ENCODE measurements at regions not wholly inside any gene's neighbourhood (a gene's known extent, or its start where the extent isn't known, plus 50 kb on each side); places are given as distances from the start of the nearest gene placed in this dataset.

GRCh38 chr3:151644020-151644620, 89.6 kb upstream of the AADACL2 start:
- TF ChIP-seq CTCF (IDR thresholded peaks at IDR 0.05) (no peak), POLR2A (IDR thresholded peaks at IDR 0.05) (no peak)
- DNase-seq: no peak
- no peak overlapping the region for H3K4me3 ChIP-seq
- H3K27ac ChIP-seq: no peak overlapping the region
- intact Hi-C loops (cut with DNase I; ENCODE audit: low total_unique reads): no loop called here
- no peaks in the 10 kb centered on the region for H3K36me3 ChIP-seq
- no peaks in the 10 kb centered on the region for H3K27me3 ChIP-seq
- H3K9me3 ChIP-seq: no peaks in the 10 kb centered on the region
- H3K4me1 ChIP-seq: no peaks in the 10 kb centered on the region

- TF ChIP-seq CTCF (IDR thresholded peaks at IDR 0.05) (no peak), POLR2A (IDR thresholded peaks at IDR 0.05) (no peak)
- Histone ChIP-seq H3K4me3 (no peak overlapping the region), H3K27me3 (no peaks in the 10 kb centered on the region), H3K27ac (no peak overlapping the region), H3K36me3 (no peaks in the 10 kb centered on the region), H3K9me3 (no peaks in the 10 kb centered on the region), H3K4me1 (no peaks in the 10 kb centered on the region)
- DNase-seq: no peak
- intact Hi-C loops (cut with DNase I; ENCODE audit: low total_unique reads): no loop called here
These were observed 94.3 kb upstream of the AADACL2 start for GRCh38 chr3:151639418-151639740.

GRCh38 chr3:151638555-151639417, 94.9 kb upstream of the AADACL2 start:
- no peak for DNase-seq
- TF ChIP-seq CTCF (IDR thresholded peaks at IDR 0.05) (no peak), POLR2A (IDR thresholded peaks at IDR 0.05) (no peak)

GRCh38 chr3:151635905-151636304, 97.8 kb upstream of the AADACL2 start:
- Histone ChIP-seq H3K36me3 (no peaks in the 10 kb centered on the region), H3K27me3 (no peaks in the 10 kb centered on the region), H3K9me3 (no peaks in the 10 kb centered on the region), H3K27ac (no peak overlapping the region), H3K4me3 (no peak overlapping the region), H3K4me1 (peaks cover 0 to 3% of the 10 kb centered on the region in 2 donors)
- DNase-seq: no peak
- TF ChIP-seq CTCF (IDR thresholded peaks at IDR 0.05) (no peak), POLR2A (IDR thresholded peaks at IDR 0.05) (no peak)
- intact Hi-C loops (cut with DNase I; ENCODE audit: low total_unique reads): no loop called here

More at GRCh38 chr3:151638555-151639417, 94.9 kb upstream of the AADACL2 start:
- Histone ChIP-seq H3K27me3 (no peaks in the 10 kb centered on the region), H3K27ac (no peak overlapping the region), H3K36me3 (no peaks in the 10 kb centered on the region), H3K9me3 (no peaks in the 10 kb centered on the region), H3K4me3 (no peak overlapping the region), H3K4me1 (no peaks in the 10 kb centered on the region)
- intact Hi-C loops (cut with DNase I; ENCODE audit: low total_unique reads): no loop called here

- intact Hi-C loops (cut with DNase I; ENCODE audit: low total_unique reads): no loop called here
- no peaks in the 10 kb centered on the region for H3K36me3 ChIP-seq
- H3K9me3 ChIP-seq: no peaks in the 10 kb centered on the region
- no peak for TF ChIP-seq CTCF (IDR thresholded peaks at IDR 0.05)
- no peak for TF ChIP-seq POLR2A (IDR thresholded peaks at IDR 0.05)
- DNase-seq: no peak
- no peak overlapping the region for H3K4me3 ChIP-seq
- no peaks in the 10 kb centered on the region for H3K27me3 ChIP-seq
- H3K27ac ChIP-seq: peak overlapping the region in 1 of 2 donors; percentile 62
- H3K4me1 ChIP-seq: peaks cover 0 to 3% of the 10 kb centered on the region in 2 donors
These were observed 101.8 kb upstream of the AADACL2 start for GRCh38 chr3:151631946-151632345.

All from uterus (tissue), 3 donors.